ENCODE measurements at regions not wholly inside any gene's neighbourhood (a gene's known extent, or its start where the extent isn't known, plus 50 kb on each side); places are given as distances from the start of the nearest gene placed in this dataset.

DNA sequence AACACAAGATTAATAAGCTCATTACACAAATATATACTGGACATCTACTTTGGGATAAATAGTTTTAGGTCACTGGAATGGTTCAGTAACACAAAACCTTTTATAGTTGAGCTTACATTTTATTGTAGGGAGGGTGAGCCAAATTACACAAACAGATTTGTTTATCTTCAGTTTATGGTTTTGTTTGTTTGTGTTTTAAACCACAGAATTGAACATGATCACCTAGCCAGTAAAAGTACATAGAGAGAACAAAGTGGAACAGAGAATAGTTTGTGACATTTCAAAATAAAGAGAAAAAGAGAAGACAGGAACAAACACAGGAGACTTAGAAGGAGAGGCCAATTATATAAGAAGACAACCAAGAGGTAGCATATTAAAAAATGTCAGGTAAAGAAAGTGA, 1930.2 kb upstream of the PCDH20 start:
- DNase-seq (ENCODE audit: low read depth, low spot score): no peak
- no peak overlapping the region for H3K27ac ChIP-seq

DNA sequence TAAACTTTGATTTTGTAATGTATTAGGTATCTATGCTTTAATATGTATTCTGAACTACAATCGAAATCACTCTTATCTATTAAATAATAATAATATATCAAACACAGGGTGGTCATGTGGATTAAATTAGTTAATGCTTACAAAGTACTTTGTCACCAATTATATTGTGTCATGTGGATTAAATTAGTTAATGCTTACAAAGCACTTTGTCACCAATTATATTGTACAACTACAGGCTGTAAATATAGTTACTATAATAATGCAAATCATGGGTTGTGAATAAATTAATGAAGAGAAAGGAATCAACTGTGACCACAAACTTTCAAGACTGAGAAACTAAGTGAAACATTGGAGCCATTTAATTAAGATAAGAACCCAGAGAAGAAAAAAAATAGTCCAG, 1929.1 kb upstream of the PCDH20 start:
- no peak overlapping the region for H3K27ac ChIP-seq
- DNase-seq (ENCODE audit: low read depth, low spot score): no peak

DNA sequence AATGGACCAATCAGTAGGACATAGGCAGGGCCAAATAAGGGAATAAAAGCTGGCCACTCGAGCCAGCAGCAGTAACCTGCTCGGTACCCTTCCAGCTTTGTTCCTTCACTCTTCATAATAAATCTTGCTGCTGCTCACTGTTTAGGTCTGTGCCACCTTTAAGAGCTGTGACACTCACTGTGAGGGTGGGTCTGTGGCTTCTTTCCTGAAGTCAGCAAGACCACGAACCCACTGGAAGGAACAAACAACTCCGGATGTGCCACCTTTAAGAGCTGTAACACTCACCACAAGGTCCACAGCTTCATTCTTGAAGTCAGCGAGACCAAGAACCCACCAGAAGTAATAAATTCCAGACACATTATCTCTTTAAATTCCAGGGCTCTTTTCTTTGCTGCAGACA, 1922.3 kb upstream of the PCDH20 start:
- no peak overlapping the region for H3K27ac ChIP-seq
- no peak for DNase-seq (ENCODE audit: low read depth, low spot score)

DNA sequence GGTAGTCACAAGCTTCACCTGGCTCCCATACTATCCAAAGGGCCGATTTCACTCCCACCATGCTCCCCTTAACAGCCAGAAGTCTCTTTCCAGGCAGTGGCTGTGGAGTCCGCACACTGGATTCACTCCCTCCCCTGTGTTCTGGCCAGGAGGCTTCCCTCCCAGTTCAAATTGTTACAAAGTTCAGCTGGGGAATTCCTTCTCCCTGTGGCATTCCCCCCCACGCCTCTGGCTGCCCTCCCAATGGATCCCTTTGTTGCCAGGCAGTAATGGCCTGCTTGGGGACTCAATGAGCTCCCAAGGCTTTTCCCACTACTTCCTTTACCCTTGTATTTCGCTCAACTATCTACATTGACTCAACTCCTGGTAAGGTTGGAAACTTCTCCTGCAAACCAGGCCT, 1921.4 kb upstream of the PCDH20 start:
- no peak for DNase-seq (ENCODE audit: low read depth, low spot score)
- H3K27ac ChIP-seq: no peak overlapping the region

DNA sequence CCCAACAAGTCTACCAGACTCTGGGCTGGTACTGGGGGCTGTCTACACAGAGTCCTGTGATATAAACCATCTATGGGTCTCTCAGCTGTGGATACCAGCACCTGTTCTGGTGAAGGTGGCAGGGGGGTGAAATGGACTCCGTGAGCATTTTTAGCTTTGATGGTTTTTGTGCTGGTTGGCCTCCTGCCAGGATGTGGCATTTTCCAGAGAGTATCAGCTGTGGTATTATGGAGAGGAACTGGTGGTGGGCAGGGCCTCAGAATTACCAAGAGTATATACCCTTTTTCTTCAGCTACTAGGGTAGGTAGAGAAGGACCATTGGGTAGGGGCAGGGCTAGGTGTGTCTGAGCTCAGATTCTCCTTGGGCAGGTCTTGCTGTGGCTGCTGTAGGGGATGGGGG, 1920.9 kb upstream of the PCDH20 start:
- no peak overlapping the region for H3K27ac ChIP-seq
- DNase-seq (ENCODE audit: low read depth, low spot score): no peak

DNA sequence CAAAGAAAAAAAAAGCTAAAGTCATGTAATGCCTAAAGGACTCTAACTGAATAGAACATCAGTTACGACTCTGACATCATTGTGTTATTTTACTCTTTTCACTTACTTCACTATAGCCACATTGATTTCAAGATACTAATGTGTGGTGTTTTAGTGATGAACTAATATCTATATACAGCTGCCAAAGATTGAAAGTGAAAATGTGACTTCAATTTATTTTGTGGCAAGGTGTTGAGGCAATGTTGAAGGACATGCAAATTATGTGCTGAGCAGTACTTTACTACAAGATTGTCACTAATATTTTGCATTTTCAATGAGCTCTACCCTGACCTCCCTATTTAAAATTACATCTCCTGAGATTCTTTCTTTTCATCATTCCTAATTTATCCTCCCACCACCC, 1911.9 kb upstream of the PCDH20 start:
- H3K27ac ChIP-seq: no peak overlapping the region
- DNase-seq (ENCODE audit: low read depth, low spot score): no peak

DNA sequence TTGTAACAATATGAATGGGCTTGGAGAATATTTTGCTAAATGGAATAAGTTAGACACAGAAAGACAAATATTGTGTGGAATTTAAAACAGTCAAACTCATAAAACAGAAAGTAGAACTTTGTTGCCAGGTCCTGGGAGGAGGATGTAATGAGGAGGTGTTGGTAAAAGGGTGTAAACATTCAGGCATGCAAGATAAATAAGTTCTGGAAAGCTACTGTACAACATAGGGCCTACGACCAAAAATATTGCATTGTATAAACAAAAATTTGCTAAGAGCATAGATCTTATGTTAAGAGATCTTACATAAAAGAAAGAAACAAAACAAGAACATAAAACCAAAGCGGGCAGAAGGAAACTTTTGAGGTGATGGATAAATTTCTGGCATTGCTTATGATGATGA, 1907.8 kb upstream of the PCDH20 start:
- DNase-seq (ENCODE audit: low read depth, low spot score): no peak
- no peak overlapping the region for H3K27ac ChIP-seq

DNA sequence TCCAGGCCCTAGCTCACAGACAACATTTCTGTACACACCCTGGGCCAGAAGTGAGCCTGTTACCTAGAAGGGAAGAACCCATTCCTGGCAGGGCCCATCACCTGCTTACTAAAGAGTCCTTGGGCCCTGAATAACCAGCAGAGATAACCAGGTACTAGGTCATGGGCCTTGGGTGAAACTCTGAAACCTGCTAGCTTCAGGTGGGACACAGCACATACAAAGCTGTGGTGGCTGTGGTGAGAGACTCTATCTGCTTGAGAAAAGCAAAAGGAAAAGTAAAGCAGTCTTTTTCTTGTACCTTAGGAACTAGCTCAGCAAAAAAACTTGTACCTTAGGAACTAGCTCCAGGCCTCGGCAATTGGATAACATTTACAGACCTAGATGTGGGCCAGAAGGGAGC, 1895.9 kb upstream of the PCDH20 start:
- DNase-seq (ENCODE audit: low read depth, low spot score): no peak
- H3K27ac ChIP-seq: no peak overlapping the region

DNA sequence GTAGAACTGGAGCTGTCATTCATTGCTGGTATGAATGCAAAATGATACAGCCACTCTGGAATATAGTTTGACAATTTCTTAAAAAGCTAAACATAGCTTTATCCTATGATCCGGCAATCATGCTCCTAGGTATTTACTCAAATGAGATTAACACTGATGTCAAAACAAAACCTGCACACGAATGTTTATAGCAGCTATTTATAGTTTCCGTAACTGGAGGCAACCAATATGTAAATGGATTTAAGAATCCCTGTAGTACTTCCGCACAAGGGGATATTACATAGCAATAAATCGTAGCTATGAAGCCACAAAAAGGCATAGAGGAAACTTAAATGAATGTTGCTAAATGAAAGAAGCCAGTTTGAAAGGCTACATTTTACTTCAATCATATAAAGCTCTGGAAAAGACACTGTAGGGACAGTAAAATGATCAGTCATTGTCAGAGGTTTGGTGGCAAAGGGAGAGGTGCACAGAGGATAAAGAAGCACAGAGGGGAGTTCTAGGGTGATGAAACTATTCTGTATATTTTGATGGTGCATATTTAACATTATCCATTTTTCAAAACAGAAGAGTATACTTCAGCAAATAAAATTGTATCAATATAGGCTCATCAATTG, 1893.0 kb upstream of the PCDH20 start:
- no peak for DNase-seq (ENCODE audit: low read depth, low spot score)
- H3K27ac ChIP-seq: no peak overlapping the region

DNA sequence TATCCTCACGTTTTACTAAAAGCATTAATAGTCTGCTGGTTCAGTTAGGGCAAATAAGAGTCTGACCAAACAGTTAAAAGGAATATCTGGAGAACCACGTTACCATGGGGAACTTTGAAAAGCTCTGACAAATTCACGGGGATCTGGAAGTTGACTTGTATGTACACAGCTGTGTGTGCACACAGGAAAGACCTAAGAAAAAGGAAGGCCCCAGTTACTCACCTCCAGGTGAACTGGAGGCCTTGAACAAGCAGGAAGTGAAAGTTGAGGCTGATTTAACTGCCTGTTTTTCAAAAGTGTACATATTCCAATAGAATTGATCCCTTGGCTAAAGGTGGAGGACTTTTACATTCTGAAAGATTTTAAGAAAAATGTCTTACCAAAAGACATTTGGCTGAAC, 1891.6 kb upstream of the PCDH20 start:
- no peak for DNase-seq (ENCODE audit: low read depth, low spot score)
- no peak overlapping the region for H3K27ac ChIP-seq

DNA sequence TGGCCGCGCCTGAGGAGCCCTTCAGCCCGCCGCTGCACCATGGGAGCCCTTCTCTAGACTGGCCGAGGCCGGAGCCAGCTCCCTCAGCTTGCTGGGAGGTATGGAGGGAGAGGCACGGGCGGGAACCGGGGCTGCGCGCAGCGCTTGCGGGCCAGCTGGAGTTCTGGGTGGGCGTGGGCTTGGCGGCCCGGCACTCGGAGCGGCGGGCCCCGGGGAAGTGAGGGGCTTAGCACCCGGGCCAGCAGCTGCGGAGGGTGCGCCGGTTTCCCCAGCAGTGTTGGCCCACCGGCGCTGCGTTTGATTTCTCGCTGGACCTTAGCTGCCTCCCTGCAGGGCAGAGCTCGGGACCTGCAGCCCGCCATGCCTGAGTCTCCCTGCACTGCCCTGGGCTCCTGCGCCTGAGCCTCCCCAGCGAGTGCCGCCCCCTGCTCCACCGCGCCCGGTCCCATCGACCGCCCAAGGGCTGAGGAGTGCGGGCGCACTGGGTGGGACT, 1890.0 kb upstream of the PCDH20 start:
- H3K27ac ChIP-seq: no peak overlapping the region
- no peak for DNase-seq (ENCODE audit: low read depth, low spot score)

DNA sequence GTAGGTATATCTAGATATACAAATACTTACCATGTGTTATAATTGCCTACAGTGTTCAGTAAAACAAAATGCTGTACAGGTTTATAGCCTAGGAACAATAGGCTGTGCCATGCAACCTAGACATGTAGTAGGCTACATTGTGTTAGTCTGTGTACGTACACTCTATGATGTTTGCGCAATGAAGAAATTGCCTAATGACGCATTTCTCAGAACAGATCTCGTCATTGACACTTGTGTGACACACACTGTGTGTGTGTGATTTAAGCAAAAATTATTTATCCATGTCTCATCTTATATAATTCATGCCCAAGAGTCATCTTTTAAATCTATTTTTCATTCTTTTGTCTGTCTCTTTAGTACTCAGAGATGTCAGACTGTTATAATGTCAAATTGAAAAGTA, 1888.8 kb upstream of the PCDH20 start:
- no peak overlapping the region for H3K27ac ChIP-seq
- DNase-seq (ENCODE audit: low read depth, low spot score): no peak

DNA sequence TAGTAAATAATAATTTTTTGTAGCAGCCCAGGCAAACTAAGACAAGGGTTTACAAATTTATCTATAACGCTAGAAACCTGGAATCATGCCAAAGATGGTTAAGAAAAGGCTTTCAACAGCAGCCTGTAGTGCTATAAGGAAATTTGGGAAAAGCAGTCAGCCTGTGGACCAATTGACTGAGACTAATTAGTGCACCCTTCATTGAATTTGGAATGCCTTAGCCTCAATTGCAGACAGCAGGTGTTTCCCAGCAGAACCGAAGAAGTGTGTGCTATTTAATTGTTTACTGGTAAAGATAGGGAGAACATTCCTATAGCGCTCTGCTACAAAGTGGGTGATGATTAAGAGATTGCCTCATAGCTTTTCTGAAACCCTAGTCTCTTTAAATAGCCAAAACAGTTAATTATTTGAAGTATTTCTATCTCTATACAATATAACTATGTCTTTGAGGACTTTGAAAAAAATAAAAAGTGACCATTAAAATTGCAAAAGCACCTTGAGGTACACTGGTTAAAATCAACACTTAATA, 1884.3 kb upstream of the PCDH20 start:
- no peak overlapping the region for H3K27ac ChIP-seq
- DNase-seq (ENCODE audit: low read depth, low spot score): no peak

DNA sequence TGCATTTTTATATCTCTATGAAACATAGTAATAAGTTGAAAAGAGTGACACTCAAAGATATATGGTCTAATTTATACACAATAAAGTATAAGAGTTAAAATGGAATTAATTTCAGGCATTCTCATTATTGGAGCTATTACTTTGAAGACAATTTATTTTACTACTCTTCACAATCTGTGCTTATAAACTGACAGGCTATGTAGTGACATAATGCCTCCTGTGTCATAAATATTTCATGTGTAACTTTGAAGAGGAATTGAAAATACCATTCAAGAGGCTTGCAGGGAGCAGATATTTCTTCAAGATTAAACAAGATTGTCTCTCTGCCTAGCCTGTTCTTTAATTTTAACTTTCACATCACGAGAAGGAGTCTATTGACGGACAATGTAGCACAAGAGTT, 1881.5 kb upstream of the PCDH20 start:
- no peak overlapping the region for H3K27ac ChIP-seq
- DNase-seq (ENCODE audit: low read depth, low spot score): no peak

DNA sequence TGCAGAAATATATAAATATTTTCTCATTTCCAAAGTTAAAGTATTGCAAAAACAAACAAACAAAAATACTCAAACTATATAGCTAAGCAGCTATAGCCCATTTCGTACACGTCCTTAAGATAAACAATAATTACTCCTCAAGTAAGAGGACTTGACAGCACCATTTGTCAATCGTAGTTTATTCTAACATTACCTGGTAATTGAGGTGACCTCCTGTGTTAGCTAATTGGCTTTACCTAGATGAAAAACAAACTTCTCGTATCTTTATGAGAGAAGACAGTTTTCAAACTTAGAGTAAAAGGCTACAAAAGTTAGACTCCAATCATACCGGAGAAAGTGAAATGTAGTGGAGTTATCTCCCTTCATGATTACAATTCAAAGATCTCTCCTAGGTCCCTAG, 1876.1 kb upstream of the PCDH20 start:
- H3K27ac ChIP-seq: no peak overlapping the region
- DNase-seq (ENCODE audit: low read depth, low spot score): no peak

DNA sequence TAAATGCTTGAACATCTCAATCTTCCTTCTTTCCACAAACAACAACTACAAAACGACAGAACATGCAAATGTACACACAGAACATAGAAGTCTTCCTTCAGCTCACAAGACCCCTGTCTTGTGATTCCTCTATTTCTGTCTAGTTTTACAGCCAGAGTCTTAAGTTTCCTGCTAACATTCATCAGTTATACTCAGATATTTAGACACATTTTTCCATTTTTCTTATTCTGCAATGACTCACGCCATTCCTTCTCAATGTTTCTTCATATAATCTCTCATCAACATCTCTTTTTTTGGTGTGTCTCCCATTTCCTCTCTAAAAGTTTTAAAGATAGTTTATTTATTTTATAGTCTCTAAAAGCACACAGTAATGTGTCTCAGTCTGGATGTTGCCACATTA, 1872.9 kb upstream of the PCDH20 start:
- no peak for DNase-seq (ENCODE audit: low read depth, low spot score)
- no peak overlapping the region for H3K27ac ChIP-seq

DNA sequence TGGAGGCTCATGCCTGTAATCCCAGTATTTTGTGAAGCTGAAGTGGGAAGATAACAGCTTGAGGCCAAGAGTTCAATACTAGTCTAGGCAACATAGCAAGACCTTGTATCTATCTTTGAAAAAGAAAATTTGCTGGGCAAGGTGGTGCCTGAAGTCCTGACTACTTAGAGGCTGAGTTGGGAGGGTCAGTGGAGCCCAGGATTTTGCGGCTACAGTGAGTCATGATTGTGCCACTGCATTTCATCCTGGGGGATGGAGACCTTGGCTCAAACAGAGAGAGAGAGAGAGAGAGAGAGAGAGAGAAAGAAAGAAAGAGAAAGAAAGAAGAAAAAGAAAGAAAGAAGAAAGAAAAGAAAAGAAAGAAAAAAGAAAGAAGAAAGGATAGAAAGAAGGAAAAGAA, 1872.3 kb upstream of the PCDH20 start:
- no peak for DNase-seq (ENCODE audit: low read depth, low spot score)
- H3K27ac ChIP-seq: no peak overlapping the region

DNA sequence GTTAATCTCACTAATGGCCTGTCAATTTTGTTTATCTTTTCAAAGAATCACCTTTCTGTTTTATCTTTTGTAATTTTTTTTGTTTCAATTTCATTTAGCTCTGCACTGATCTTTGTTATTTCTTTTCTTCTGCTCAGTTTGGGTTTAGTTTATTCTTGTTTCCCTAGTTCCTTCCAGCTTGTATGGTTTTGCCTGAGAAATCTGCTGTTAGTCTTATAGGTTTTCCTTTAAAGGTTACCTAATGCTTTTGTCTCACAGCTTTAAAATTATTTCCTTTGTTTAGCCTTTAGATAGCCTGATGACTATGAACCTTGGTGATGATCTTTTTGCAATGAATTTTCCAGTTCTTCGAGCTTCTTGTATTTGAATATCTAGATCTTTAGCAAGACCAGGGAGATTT, 1869.8 kb upstream of the PCDH20 start:
- no peak for DNase-seq (ENCODE audit: low read depth, low spot score)
- no peak overlapping the region for H3K27ac ChIP-seq

DNA sequence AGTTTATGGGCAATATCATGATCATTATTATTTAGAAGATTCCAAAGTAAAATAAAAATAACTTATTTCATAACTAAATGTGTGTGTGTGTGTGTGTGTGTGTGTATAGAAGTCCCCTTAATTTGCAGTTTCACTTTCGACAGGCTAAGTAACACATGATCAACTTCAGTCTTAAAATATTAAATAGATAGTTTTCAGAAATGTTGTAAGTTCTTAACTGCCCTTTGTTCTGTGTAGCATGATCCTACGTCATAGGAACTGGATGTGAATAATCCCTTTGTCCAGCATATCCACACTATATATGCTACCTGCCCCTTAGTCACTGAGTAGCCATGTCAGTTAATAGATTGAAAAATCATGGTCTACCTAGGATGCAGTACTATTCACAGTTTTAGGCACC, 1863.5 kb upstream of the PCDH20 start:
- H3K27ac ChIP-seq: no peak overlapping the region
- DNase-seq (ENCODE audit: low read depth, low spot score): no peak

DNA sequence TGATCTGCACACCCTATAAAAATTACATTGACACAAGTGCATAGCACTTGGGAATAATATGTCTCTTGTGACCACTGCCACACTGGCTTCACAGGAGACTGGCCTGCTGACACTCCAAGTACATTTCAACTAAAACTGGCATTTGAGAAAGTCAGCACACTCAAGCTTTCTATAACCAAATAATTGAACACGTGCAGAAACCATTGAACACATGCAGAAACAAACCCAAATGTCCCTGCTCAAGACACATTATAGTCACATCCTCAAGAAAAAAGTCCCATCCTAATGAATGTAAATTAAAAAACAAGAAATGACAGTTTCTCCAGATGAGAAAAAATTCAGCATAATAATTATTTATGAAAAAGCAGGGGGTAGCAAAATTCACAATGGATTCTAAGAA, 1859.1 kb upstream of the PCDH20 start:
- no peak overlapping the region for H3K27ac ChIP-seq
- no peak for DNase-seq (ENCODE audit: low read depth, low spot score)

DNA sequence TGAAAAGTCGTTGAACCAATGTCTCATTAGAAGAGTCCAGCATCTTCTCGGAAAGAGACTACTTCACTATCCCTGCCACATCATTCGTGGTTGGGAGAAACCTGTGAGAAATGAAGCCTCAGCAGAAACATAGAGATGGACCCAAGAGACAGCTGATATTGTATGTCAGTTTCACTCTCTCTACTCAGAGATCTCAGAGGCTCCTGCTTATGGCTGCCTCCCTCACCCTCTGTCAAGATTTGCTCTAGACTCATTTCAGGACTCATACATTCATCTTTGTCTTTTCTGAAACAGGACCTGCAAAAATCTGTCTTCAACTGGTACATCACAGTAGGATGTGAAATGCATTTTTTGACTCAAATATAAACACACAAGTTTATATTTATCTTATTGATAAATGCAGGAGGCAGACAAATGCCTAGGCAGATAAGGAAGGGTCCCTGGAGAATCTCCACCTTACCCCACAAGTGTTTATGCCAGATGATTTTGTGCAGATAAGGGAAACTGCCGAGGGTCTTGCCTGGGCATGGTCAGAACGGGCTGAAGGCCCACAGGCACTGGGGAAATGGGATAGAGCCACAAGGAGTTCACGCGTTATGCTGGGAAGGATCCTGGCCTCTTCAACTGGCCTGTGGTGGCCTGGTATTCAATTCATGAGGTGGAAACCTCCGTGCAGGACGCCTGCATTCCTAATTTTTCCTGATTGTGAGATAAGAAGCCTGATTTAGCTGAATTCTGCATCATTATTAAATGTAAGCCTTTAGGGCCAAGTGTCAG, 1834.0 kb upstream of the PCDH20 start:
- no peak overlapping the region for H3K27ac ChIP-seq

More for the DNA sequence above, 1834.0 kb upstream of the PCDH20 start:
- DNase-seq (ENCODE audit: low read depth, low spot score): no peak
